DLD1 (cell line): ENCODE measurements at regions not wholly inside any gene's neighbourhood (a gene's known extent, or its start where the extent isn't known, plus 50 kb on each side); places are given as distances from the start of the nearest gene placed in this dataset.

Experiments
- in situ Hi-C: cut with HindIII; loops from 2 replicates; pipeline ENCODE4 v1.10.0; 2017; ENCODE audit warnings: low sequenced_read_pairs

DNA sequence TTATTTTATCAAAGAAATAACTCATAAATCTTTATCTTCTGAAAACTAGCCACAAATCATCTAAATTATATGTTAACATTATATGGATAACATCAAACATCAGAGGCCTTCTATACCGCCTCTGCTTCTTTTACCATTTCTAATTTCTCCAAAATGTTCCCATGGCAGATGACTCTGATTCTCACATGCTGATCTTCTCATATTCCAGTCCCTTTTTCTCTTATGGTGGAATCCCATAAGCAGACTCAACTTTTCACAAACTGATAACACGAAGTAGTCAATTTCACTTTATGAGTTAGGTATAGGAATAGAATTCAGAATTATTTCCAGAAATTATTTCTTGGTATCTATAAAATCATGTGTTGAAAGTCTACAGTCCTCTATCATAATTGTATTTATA, 212.3 kb downstream of the ENC1 start:
- in situ Hi-C loops = no loop called here

DNA sequence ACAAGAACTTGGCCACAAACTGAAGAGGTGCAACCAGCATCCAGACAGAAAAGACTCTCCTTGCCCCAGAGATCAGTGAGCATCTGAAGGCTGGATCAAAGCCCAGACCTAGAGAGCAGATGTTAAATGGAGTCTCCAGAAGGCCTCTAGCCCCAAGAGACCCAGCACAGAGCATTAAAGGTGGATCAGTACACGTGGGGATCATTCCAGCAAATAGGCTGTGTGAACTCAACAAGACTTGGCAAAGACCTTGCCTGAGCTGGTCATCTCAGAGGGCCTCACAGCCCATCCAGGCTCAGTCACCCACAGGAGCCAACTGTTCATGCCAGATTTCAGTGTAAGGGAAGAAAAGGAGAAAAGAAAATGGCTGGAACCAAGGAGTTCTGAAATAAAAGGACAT, 214.0 kb downstream of the ENC1 start:
- in situ Hi-C loops = no loop called here

DNA sequence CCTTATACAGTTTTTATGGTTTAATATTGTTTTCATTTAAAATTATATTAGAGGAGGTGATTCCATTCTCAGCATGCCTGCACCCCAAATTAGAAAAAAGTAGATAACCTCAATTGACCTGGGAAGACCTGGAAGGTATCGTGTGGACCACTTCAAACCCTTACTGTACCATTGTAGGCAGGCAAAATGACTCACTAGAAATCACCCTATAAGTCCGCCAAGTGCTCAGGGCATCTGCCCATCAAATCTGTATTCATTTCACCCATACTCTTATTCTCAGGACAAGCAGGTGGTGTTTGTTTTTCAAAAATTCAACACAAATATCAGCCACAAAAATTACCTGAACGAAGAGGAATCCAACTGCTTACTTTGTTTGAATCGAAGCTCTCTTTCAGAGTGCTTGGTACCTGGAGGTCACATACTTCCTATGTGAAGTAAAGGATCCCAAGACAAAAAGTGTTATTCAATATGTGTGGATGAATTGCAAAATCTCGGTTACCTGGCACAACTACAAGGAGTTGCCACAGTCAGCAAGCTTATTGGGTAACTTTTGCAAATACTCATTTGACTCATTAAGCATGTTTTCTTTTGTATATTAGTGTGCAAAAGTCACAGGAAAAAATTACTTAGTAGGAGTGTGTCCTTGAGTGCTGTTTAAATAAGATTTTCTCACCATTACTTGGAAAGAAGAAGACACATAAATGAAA, 216.2 kb downstream of the ENC1 start:
- in situ Hi-C loops = no loop called here

DNA sequence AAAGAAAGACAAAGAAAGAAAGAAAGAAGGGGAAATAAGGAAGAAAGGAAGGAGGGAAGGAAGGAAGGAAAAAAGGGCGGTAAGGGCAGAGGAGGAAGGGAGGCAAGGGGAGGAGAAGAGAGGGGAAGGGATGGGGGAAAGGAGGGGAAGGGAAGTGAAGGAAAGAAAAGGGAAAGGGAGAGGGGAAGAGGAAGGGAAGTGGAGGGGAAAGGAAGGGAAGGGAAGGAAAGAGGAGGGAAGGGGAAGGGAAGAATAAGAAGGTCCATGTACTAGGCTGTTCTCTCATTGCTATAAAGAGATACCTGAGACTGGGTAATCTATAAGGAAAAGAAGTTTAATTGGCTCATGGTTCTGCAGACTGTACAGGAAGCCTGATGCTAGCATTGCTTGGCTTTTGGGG, 217.1 kb downstream of the ENC1 start:
- in situ Hi-C loops = no loop called here

DNA sequence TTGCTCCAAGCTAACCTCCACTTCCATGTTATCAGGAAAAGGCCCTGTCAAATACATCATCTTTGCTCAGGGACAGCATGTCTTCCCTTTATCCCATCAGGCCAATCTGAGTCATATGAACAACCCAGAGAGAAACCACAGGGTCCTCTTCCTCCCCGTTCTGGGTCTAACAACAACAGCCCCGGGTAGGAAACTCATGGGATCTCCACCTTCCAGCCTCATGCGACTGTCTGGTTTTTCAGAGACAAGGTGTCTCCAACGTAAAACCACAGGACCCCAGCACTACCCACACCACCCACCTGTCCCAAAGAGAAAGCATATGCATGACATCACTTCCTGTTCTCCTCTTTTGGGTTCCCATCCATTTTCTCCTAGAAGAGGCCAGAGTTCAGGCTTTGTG, 217.9 kb downstream of the ENC1 start:
- in situ Hi-C loops = no loop called here

DNA sequence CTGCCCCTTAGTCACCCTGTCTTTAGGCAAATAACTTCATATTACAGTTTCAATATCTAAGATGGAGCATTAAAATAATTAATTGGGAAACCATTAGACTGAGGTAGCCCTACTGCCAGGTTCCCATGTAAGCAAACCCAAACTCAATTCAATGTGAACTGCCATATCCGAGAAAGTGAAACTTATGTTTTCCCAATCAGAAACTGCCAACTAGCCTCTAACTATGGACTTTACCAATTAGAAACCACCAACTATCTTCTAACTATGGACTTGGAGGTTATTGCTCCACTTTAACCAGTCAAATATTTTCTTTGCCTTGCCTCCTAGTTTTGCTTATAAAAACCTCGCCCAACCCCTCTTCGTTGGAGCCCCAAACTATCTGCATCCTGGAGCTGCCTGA, 218.5 kb downstream of the ENC1 start:
- in situ Hi-C loops = no loop called here

DNA sequence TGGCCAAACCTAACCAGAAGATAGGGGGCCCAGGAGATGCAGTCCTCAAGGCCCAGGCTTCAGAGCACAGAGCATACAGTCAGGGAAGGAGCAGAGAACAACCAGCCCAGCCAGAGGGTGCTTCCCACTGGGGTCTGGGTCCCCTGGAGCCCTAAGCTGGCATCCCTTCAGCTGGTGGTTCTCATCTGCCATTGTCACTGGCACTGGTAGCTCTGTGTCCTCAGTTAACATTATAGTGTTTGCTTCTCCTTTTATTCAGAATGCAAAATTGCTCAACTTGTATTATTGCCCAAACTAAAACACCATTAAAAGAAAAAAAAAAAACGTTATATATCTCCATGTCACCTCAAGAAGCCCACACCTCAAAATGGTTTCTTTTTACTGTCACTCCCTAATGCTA, 219.2 kb downstream of the ENC1 start:
- in situ Hi-C loops = no loop called here

DNA sequence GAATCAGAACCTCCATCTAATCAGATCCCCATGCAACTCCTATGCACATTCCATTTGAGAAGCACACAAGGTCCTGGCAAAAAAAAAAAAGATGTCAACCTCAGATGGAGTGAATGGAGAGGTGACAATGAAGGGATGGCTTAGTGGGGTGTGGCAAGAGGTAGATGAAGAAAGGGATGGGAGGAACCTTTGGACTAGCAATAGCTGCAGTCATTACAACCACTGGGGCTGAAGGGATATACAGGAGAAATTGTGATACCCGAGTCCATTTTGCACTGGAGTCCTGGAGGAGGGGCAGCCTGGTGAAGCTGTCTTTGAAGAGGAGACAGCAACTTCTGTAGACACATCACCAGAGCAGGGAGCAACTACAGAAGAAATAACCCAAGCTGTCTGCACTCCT, 219.6 kb downstream of the ENC1 start:
- in situ Hi-C loops = no loop called here

DNA sequence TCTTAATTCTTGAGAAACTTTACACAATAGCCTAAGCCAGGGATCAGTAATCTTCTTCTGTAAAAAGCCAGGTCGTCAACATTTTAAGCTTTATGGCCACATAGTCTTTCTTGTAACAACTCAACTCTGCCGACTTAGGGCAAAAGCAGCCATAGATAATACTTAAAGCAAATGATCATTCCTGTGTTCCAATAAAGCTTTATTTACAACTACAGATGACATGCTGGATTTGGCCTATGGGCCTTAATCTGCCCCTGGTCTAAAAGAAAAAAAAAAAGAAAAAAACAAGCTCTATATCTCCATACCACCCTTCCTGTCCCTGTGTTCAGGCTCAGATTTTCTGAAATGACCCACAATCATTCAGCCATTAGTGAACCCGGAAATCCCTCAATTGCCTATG, 220.3 kb downstream of the ENC1 start:
- in situ Hi-C loops = no loop called here

DNA sequence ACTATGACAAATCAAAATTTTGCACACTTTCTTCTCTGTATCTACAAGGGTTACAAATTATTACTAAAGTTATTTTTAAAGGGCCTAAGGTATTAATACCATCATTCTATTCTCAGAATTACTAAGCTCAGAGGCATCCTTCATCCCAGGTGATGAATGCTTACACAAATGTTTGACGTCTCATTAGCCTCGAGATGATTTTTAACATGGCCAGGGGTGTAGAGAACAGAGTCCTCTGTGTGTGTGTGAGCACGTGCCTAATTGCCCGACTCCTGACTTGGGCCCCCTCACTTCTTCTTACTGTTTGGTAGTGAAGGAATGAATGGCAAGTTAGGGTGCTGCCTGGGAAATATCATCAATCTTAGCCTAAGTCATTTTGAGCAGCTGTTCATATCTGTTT, 221.1 kb downstream of the ENC1 start:
- in situ Hi-C loops = no loop called here

DNA sequence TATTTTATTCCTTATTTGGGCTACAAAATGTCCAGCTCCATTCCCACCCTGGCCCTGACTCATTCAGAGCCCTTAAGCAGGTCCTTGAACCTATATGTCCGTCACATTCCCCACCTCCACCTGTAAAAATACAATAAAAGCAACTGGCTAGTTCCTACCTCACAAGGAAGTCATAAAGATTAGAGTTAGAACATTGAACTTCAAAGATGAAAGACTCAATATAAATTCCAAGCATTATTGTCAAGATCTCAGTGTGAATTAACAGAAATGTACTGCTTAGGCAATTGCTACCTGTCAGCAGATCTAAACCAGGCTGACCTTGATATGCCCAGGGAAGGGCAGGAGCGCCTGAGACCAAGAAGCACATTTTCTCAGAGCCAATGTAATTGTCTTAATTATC, 221.8 kb downstream of the ENC1 start:
- in situ Hi-C loops = no loop called here

DNA sequence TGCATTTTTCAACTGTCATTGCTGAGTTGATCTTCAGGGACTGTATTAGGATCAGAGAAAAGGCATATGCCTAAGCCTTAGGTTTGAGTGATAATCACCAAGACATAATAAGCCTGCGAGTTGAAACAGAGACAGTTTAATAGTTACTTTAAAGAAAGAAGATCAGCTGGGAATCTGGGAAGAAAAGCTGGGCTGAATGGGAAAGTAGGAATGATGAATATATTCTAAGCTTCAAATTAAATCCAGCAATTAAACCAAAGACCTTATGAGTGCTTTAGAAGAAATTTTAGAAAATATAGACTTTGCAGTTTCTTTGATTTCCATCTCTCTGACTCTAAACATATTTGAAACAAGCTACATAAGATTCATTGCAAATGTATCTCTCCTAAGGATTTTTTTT, 222.3 kb downstream of the ENC1 start:
- in situ Hi-C loops = no loop called here

DNA sequence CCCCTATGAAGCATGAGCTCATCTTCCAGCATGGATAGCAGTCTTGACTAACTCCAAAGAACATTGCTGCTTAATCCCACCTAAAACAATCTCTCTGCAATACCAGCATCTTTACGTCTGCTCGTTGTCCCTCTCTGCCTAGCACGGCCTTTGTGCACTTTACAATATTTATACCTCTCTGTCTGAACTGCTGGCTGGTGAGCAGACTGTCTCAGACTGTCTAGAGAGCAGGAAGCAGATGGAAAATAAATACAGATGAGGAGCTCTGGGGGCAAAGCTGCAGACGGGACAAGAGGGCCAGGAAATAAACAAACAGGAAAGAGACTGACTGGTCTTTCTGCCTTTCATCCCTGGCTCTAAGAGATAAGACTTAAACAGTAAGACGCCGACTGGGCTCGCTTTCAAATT, 224.8 kb downstream of the ENC1 start:
- in situ Hi-C loops = no loop called here

DNA sequence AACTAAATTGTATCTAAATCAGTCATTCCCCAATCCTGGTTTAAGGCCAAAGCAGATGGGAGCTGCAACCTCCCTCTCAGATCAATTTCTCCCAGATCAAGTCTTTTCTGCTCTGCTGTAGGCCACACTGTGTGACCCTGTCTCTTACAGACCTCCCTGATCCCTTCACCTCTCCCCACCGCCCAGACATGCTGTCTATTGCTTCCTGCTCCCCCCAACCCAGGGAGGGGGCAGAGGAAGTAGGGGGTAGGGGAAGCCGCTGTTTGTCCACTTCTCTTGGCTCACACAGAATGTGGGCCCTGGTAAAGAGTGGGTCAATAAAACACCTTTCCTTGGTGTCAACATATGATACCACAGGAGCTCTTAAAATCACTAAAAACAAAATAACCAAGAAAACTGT, 226.3 kb downstream of the ENC1 start:
- in situ Hi-C loops = no loop called here

DNA sequence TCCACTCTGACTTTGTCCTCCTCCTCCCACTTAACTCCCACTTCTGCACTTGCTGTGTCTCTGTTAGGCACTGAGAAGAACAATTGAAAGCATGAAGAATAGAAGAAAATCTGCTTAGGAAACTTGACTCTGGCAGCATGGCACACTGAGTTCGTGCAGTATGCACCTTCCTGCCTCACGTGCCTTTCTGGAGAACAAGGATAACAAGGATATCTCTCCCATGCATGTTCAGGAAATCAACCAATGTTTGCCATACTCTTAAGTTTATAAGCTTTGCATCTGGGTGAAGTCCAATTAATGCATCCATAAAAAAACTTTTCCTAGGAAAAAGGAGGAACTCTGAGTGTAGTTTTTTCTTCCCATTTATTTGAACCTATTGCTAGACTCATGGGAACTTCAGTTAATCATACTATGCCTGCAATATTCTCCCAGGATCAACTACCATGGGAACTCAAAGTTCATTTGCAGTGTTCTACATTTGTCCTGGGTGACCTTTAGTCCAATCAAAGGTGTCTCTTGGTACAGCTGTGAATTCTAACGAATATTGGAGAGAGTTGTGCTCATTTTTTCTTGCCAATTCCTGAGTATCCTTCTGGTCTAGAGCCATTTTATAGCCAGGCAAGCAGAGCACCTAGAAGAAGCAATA, 227.0 kb downstream of the ENC1 start:
- in situ Hi-C loops = no loop called here

DNA sequence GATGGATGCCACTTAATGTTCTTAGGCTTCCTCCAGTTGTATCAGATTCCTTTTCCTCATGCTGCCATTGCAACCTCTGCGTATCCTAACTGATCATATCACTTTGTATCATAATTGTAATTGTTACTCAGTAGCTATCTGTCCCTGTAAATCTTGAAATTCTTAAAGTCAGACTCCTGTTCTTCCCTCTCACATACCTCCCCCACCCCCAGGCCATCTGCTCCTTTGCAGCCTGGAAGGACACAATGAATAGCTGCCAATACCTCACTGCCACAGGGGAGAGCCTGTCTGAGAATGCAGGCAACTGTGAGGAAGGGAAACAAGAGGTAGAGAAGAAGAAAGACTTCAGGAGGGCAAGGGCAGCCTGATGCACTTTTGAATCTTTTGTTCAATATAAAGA, 228.5 kb downstream of the ENC1 start:
- in situ Hi-C loops = no loop called here

DNA sequence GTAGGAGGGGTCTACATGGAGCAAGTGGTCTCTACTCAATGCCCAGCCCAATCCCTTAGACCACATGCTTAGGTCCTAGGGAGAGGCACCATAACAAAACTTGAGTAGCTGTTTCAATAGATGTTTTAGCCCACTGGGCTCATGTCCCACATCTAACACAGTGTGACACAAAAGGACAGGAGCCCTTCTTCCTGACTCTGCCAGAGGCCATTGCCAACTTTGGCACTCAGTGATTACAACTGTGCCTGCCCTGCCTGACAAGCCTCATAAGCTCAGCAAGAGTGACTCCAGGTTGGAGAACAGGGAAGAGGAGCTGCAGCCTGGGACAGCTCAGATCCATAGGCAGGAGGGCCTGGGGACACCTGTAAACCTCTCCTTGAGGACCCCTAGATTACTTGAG, 230.8 kb downstream of the ENC1 start:
- in situ Hi-C loops = no loop called here

DNA sequence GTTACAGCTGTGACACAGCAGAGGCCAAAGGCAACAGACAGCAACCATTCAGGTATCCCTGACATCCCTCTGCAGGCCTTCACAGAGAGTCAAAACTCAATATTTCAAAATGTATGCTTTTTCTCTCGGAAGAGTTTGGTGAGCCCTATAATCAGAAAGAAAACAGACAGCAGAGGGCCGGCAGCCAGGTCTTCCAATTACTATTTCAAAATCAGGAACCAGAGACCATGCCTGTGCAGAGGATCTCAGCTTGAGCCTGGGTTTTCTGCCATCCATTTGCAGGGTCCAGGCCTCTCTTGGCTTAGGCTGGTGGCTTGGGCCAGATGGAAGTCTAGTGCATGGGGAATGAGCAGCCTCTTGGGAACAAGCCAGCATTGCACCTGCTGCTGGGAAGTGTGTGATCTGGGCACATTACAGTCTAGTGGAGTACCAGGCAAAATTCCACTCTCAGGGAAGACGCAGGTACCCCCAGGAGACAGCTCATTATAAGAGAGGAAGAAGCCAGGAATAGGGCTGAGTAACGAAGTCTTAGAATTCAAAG, 231.3 kb downstream of the ENC1 start:
- in situ Hi-C loops = no loop called here

DNA sequence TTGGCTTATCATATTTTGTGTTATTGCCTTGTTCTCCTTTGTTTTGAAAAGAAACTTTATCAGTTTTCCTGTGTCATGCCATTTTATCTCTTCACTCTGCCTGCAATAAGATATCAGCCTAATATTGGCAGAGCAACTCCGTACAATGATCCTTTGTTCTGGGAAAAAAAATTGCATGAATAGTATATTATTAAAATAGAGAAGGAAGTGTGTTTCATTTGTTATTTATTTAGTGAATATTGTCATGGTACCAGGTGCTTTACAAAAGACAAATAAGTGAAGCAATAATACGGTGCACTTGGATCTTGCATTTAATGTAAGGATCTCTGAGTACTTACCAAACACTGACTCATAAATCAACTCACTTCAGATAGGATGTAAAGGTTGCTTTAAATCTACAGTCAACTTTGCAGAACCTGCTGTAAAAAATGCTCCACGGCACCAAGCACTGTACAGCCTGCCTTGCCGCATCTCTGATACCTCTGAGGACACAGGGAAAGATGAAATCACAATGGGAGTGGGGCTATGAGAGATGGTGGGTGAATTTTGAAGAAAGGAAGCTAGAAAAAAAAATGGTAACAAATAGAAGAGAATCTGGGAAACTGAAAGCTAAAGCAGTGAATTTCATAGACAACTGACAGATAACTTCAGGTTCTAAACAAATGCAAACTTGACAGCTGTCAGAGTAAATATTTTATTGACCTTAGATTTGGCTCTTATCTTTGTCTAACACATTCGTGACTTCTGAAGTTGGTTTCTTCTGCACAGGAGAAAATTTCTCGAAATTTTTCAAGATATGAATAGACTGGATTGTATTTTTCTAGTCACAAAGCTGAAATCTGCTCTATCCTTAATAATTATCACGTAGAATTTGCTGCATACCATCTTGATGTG, 232.1 kb downstream of the ENC1 start:
- in situ Hi-C loops = no loop called here

DNA sequence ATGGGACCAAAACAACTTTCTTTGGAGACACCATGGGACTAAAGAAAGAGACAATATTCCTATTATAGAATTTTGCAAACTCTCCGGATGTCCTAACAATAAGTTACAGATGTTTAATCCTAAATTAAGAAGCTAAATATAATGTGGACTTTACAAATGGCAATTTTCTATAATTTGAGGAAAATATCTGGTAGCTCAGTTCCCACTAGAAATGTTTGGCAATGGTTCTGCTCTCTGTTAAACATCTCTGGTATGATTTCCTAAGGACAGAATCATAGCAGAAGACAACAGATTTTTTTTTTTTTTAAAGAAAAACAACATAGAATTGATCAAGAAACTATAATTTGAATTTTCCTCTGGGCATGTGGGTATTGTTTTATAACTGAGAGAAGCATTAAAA, 232.8 kb downstream of the ENC1 start:
- in situ Hi-C loops = no loop called here

DNA sequence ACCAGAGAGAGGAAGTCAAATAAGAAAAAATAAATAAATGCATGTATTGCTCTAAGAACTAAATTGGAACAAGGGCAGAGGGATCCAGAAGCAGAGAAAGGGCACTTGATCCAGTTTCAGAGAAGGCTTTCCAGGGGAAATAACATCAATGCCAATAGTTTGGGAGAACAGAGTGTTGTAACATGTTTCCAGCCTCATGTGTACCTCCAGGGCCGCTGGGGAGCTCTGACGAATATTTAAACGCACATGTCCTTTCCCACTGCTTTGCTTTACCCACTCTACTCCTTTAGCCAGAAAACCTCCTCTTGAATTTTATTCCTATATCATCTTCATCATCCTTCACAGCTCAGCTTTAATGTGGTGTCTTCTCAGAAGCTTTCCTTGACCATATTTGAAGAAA, 233.7 kb downstream of the ENC1 start:
- in situ Hi-C loops = no loop called here

DNA sequence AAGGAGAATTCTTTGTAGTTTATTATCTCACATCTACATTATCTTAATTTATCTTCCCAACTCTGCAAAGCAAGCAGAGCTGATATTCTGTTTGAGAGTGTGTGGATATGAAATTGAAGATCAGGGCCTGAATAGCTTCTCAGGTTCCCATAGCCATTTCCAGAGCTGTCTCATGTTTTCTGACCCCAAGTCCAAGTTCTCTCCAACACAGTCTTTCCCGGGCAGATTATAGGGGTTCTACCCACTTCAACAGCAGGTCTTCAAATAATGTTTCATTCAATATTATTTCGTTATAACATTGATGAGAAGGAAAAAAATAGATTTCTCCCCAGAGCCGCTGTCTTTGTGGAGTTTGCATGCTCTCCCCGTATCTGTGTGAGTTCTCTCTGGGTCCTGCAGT, 234.9 kb downstream of the ENC1 start:
- in situ Hi-C loops = no loop called here
